Endothelial cell of umbilical vein (primary cell): ENCODE measurements at regions not wholly inside any gene's neighbourhood (a gene's known extent, or its start where the extent isn't known, plus 50 kb on each side); places are given as distances from the start of the nearest gene placed in this dataset.

Experiments used
- BruUV-seq: library from RNA; stranded (reverse); fragments of 400-500 nt; replicated peaks from 2 replicates; lab custom pipeline; 2021; lab: Mats Ljungman, UMichigan
- CTCF ChIA-PET: fragments of 300-600, 350-600 bp; sonication (Branson Sonifier 250); formaldehyde crosslinking; loops from one replicate; lab custom pipeline; 2021; ENCODE audit warnings: antibody characterized with exemption, inconsistent platforms; lab: Charles Lee
- POLR2A ChIA-PET: fragments of 300-600, 350-600 bp; sonication (Branson Sonifier 250); formaldehyde crosslinking; loops from one replicate; lab custom pipeline; 2021; ENCODE audit warnings: antibody characterized with exemption, inconsistent platforms; lab: Charles Lee
- DNase-seq: peaks from one replicate; pipeline ENCODE4 v3.0.0-alpha.2; 2011; ENCODE audit warnings: low read depth, low spot score
- FAIRE-seq: peaks from 2 replicates; lab custom pipeline; 2011; peaks lifted over from hg19 to GRCh38; lab: Jason Lieb, UNC
- H2AFZ ChIP-seq: 2 replicates; pipeline ENCODE4 v1.6.0; 2012; ENCODE audit warnings: low read depth, low read length, control low read depth, inconsistent platforms
- H3K27ac ChIP-seq: 2 replicates; pipeline ENCODE4 v1.5.1; 2011; ENCODE audit warnings: low read depth, mild to moderate bottlenecking, control low read depth, low read length, moderate library complexity; ENCODE audit not compliant: insufficient read depth
- H3K27me3 ChIP-seq, 2 experiments: 2 replicates each; pipeline versions ENCODE4 v1.6.0 to v1.6.1; 2011; ENCODE audit warnings: low read length in 2 of 2, mixed read lengths in 1 of 2; ENCODE audit not compliant: control insufficient read depth in 2 of 2, insufficient read depth in 2 of 2
- H3K36me3 ChIP-seq, 2 experiments: 2 replicates in 1 of 2; 3 replicates in 1 of 2; pipeline ENCODE4 v1.5.1; 2011; ENCODE audit warnings: low read length in 2 of 2, mild to moderate bottlenecking in 1 of 2, moderate library complexity in 1 of 2; ENCODE audit not compliant: control insufficient read depth in 2 of 2, insufficient read depth in 2 of 2; ENCODE audit errors: extremely low read depth in 1 of 2
- H3K4me1 ChIP-seq: 3 replicates; pipeline ENCODE4 v1.5.1; 2011; ENCODE audit warnings: mild to moderate bottlenecking, low read length; ENCODE audit not compliant: control insufficient read depth, insufficient read depth; ENCODE audit errors: extremely low read depth
- H3K4me2 ChIP-seq: 2 replicates; pipeline ENCODE4 v1.6.1; 2011; ENCODE audit warnings: low read length, control low read depth, mixed read lengths; ENCODE audit not compliant: insufficient read depth
- H3K4me3 ChIP-seq, 3 experiments: fragments of 200-600 bp in 1 of 3; sonication (generic), shearing (Covaris generic) in 1 of 3; replicated peaks in 1 of 3; 2 replicates each; pipeline ENCODE4 v1.5.1; 2011 to 2016; ENCODE audit warnings: control low read depth in 3 of 3, low read length in 3 of 3, mild to moderate bottlenecking in 2 of 3, inconsistent platforms in 1 of 3, low read depth in 1 of 3, moderate library complexity in 1 of 3; ENCODE audit not compliant: insufficient read depth in 1 of 3
- H3K79me2 ChIP-seq: 2 replicates; pipeline ENCODE4 v1.6.0; 2012; ENCODE audit warnings: low read length, inconsistent platforms; ENCODE audit not compliant: control insufficient read depth, insufficient read depth
- H3K9ac ChIP-seq: replicated peaks from 2 replicates; pipeline ENCODE3; 2011; ENCODE audit warnings: low read length, control low read depth; ENCODE audit not compliant: insufficient read depth; ENCODE audit errors: extremely low read depth
- H3K9me1 ChIP-seq: replicated peaks from 3 replicates; pipeline ENCODE4 v1.6.0; 2011; ENCODE audit warnings: mild to moderate bottlenecking, low read length; ENCODE audit not compliant: control insufficient read depth, insufficient read depth; ENCODE audit errors: extremely low read depth
- H3K9me3 ChIP-seq: replicated peaks from 2 replicates; pipeline ENCODE4 v1.5.1; 2012; ENCODE audit warnings: low read length, inconsistent platforms; ENCODE audit not compliant: control insufficient read depth, insufficient read depth
- H4K20me1 ChIP-seq: replicated peaks from 2 replicates; pipeline ENCODE3; 2011; ENCODE audit warnings: mild to moderate bottlenecking, low read length; ENCODE audit not compliant: control insufficient read depth, insufficient read depth; ENCODE audit errors: extremely low read depth
- EZH2 ChIP-seq: IDR thresholded peaks from 2 replicates; pipeline ENCODE4 v1.6.1; 2012; ENCODE audit warnings: borderline replicate concordance, low read depth, mild to moderate bottlenecking, moderate library complexity, low read length, inconsistent platforms; ENCODE audit not compliant: severe bottlenecking
- FOS ChIP-seq: IDR thresholded peaks from 2 replicates; pipeline ENCODE4 v1.6.1; 2011; ENCODE audit warnings: mild to moderate bottlenecking, low read length, moderate library complexity, borderline replicate concordance; ENCODE audit not compliant: insufficient read depth
- GATA2 ChIP-seq: IDR thresholded peaks from 2 replicates; pipeline ENCODE4 v1.7.0; 2011; ENCODE audit warnings: low read depth, mild to moderate bottlenecking, moderate library complexity, mixed read lengths, low read length; ENCODE audit not compliant: insufficient read length, insufficient read depth
- JUN ChIP-seq: IDR thresholded peaks from 2 replicates; pipeline ENCODE4 v1.6.1; 2011; ENCODE audit warnings: borderline replicate concordance, low read depth; ENCODE audit not compliant: insufficient read length, insufficient read depth
- MAX ChIP-seq: IDR thresholded peaks from 2 replicates; pipeline ENCODE4 v1.6.1; 2011; ENCODE audit not compliant: insufficient read depth, insufficient read length
- MYC ChIP-seq: IDR thresholded peaks from one replicate; pipeline ENCODE4 v1.6.1; 2011; ENCODE audit warnings: mild to moderate bottlenecking, low read depth, low read length
- POLR2A ChIP-seq: IDR thresholded peaks from 2 replicates; pipeline ENCODE4 v1.6.1; 2012; ENCODE audit warnings: low read depth, mild to moderate bottlenecking, control low read depth, low read length
- POLR2AphosphoS5 ChIP-seq: IDR thresholded peaks from 2 replicates; pipeline ENCODE4 v1.6.1; 2012; ENCODE audit warnings: low read depth, mild to moderate bottlenecking, control low read depth, low read length, moderate library complexity; ENCODE audit not compliant: insufficient read depth
- dilution Hi-C: fragments of 300-500 bp; cut with MboI; formaldehyde crosslinking; loops from one replicate; pipeline ENCODE4 v1.15.0; 2019; ENCODE audit warnings: low sequenced_read_pairs; ENCODE audit not compliant: extremely low pct_ligation_motif_present
- intact Hi-C: fragments of 100-400 bp; cut with micrococcal nuclease; formaldehyde crosslinking; loops from one replicate; pipeline ENCODE4 v1.10.0; 2022
- TF ChIP-seq, protein P1 (sequence below), 2 donors: IDR thresholded peaks; 1 replicate in 1 of 2; 2 replicates in 1 of 2; pipeline ENCODE4 v1.5.1; 2011; ENCODE audit warnings: low read length in 2 of 2, mild to moderate bottlenecking in 2 of 2, moderate library complexity in 2 of 2, control low read depth in 1 of 2, inconsistent platforms in 1 of 2, low read depth in 1 of 2; ENCODE audit not compliant: insufficient read depth in 1 of 2; ENCODE audit errors: extremely low read depth in 1 of 2

GRCh38 chr4:34766935-34767334 is 1477.4 kb downstream of the ARAP2 start:
- Histone ChIP-seq H3K9me3 (peaks cover 3% of the 10 kb centered on the region), H3K27me3 (no peaks in the 10 kb centered on the region), H3K79me2 (no peaks in the 10 kb centered on the region), H3K9ac (no peak overlapping the region), H3K36me3 (no peaks in the 10 kb centered on the region), H3K27ac (no peak overlapping the region), H3K4me2 (no peak overlapping the region), H4K20me1 (no peaks in the 10 kb centered on the region), H2AFZ (no peak overlapping the region), H3K4me3 (no peak overlapping the region), H3K9me1 (no peaks in the 10 kb centered on the region), H3K4me1 (no peaks in the 10 kb centered on the region)
- no peak for DNase-seq
- no peak for FAIRE-seq
- ChIA-PET CTCF (no interaction called here), POLR2A (no interaction called here)
- intact Hi-C loops, result no loop called here
- TF ChIP-seq FOS, result no peak
- no peak for TF ChIP-seq POLR2A
- no peak for TF ChIP-seq JUN
- TF ChIP-seq MYC, result no peak
- TF ChIP-seq POLR2AphosphoS5, result no peak
- TF ChIP-seq MAX, result no peak
- BruUV-seq, result no TSS peak
- dilution Hi-C loops, result no loop called here

DNA sequence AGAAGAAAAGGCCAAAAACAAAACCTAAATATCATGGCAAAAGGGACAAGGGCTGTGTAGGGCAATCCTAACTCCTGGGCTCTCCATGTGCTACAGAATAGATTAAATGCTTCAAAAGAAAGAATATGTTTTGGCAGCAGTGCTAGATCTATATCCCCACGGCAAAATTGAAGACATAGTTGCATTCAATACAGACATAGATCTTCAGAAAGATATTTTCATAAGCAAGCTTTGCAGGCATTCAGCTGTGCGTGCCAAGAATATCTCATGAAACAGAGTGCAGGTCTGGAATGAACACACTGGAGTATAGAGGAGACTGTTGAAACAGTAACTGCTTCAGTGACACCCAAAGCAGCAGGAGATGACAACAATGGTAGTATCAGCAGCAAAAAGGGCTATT is 1476.9 kb downstream of the ARAP2 start:
- DNase-seq (no peak), FAIRE-seq (no peak)
- Histone ChIP-seq H3K27ac (no peak overlapping the region), H2AFZ (no peak overlapping the region), H3K9me1 (no peaks in the 10 kb centered on the region), H3K36me3 (no peaks in the 10 kb centered on the region), H3K9me3 (peaks cover 3% of the 10 kb centered on the region), H3K4me2 (no peak overlapping the region), H3K79me2 (no peaks in the 10 kb centered on the region), H3K4me1 (no peaks in the 10 kb centered on the region), H3K27me3 (no peaks in the 10 kb centered on the region), H4K20me1 (no peaks in the 10 kb centered on the region), H3K4me3 (no peak overlapping the region), H3K9ac (no peak overlapping the region)
- POLR2A ChIA-PET, result no interaction called here
- BruUV-seq, result no TSS peak
- no peak for TF ChIP-seq MAX
- TF ChIP-seq EZH2, result no peak
- no peak for TF ChIP-seq POLR2AphosphoS5
- no peak for TF ChIP-seq FOS
- TF ChIP-seq GATA2, result no peak
- no peak for TF ChIP-seq MYC
- no peak for TF ChIP-seq JUN
- TF ChIP-seq POLR2A, result no peak
- TF ChIP-seq, protein P1, sequence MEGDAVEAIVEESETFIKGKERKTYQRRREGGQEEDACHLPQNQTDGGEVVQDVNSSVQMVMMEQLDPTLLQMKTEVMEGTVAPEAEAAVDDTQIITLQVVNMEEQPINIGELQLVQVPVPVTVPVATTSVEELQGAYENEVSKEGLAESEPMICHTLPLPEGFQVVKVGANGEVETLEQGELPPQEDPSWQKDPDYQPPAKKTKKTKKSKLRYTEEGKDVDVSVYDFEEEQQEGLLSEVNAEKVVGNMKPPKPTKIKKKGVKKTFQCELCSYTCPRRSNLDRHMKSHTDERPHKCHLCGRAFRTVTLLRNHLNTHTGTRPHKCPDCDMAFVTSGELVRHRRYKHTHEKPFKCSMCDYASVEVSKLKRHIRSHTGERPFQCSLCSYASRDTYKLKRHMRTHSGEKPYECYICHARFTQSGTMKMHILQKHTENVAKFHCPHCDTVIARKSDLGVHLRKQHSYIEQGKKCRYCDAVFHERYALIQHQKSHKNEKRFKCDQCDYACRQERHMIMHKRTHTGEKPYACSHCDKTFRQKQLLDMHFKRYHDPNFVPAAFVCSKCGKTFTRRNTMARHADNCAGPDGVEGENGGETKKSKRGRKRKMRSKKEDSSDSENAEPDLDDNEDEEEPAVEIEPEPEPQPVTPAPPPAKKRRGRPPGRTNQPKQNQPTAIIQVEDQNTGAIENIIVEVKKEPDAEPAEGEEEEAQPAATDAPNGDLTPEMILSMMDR (IDR thresholded peaks at IDR 0.05; ENCODE audit: extremely low read depth in 1 of 2, insufficient read depth in 1 of 2, low read depth in 1 of 2, low read length in 2 of 2), result no peak
- CTCF ChIA-PET, result no interaction called here
- dilution Hi-C loops (no loop called here), intact Hi-C loops (no loop called here)
